Esophagus squamous epithelium (tissue), 4 donors: ENCODE measurements at regions not wholly inside any gene's neighbourhood (a gene's known extent, or its start where the extent isn't known, plus 50 kb on each side); places are given as distances from the start of the nearest gene placed in this dataset.

Source experiments
- POLR2A ChIP-seq, 4 donors: fragments of 450-650 bp; IDR thresholded peaks; one replicate each; pipeline ENCODE4 v1.6.1; 2017; ENCODE audit warnings: antibody characterized with exemption in 4 of 4, mild to moderate bottlenecking in 4 of 4, moderate library complexity in 3 of 4
- TF ChIP-seq, protein P1 (sequence below), 6 experiments: fragments of 450-650 bp in 4 of 6; fragments of 200-600 bp in 2 of 6; sonication (generic) in 2 of 6; IDR thresholded peaks; one replicate each; pipeline ENCODE4 v1.5.1; 2016 to 2019; ENCODE audit warnings: antibody characterized with exemption in 6 of 6, mild to moderate bottlenecking in 4 of 6, moderate library complexity in 4 of 6

DNA sequence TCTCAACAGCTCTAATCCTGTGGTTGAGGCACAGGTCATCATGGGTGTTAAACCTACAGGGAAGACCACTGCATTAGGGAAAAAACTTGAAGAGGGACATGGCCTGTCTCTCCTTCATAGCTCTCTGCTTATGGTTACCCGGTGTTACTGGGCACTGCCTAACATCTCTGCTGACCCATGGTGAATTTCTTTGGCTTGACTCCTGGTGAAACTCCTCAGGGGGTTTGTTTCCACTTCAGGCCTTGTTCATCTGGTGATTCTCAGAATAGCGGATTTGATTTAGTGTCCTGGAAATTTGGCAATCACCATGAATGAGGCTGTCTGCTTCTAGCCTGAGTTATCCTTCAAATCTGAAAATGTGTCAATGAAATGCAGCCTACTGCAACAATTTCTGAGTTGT lies 114.4 kb downstream of the ZNF518B start:
- TF ChIP-seq, protein P1, sequence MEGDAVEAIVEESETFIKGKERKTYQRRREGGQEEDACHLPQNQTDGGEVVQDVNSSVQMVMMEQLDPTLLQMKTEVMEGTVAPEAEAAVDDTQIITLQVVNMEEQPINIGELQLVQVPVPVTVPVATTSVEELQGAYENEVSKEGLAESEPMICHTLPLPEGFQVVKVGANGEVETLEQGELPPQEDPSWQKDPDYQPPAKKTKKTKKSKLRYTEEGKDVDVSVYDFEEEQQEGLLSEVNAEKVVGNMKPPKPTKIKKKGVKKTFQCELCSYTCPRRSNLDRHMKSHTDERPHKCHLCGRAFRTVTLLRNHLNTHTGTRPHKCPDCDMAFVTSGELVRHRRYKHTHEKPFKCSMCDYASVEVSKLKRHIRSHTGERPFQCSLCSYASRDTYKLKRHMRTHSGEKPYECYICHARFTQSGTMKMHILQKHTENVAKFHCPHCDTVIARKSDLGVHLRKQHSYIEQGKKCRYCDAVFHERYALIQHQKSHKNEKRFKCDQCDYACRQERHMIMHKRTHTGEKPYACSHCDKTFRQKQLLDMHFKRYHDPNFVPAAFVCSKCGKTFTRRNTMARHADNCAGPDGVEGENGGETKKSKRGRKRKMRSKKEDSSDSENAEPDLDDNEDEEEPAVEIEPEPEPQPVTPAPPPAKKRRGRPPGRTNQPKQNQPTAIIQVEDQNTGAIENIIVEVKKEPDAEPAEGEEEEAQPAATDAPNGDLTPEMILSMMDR (IDR thresholded peaks at IDR 0.05): no peak
- no peak for TF ChIP-seq POLR2A (IDR thresholded peaks at IDR 0.05)
